ENCODE measurements at regions not wholly inside any gene's neighbourhood (a gene's known extent, or its start where the extent isn't known, plus 50 kb on each side); places are given as distances from the start of the nearest gene placed in this dataset.

DNA sequence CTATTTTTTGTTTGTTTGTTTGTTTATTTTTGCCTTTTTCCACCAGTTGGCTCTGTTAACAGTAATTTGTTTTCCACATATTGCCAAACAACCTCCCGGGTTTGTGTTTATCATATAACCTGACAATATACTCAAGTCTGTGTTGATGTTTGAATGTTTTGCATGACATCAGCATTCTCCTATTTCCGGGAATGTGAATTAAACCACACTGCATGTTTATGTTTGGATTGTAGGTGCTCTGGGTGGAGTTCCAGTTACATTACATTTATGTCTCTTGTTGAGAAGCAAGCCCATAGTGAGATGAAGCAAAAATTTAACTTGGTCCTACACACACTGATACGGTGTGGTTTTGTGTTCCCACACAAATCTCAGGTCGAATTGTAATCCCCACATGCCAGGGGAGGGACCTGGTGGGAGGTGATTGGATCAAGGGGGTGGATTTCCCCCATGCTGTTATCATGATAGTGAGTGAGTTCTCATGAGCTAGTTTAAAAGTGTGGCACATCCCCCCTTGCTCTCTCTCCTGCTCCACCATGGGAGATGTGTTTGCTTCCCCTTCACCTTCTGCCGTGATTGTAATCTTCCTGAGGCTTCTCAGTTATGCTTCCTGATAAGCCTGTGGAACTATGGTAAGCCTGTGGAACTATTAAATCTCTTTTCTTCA lies 54.4 kb upstream of the CLNK start:
- Histone ChIP-seq H4K20me1 (ENCODE audit: insufficient read depth) (no peaks in the 10 kb centered on the region), H3K79me2 (ENCODE audit: insufficient read depth) (no peaks in the 10 kb centered on the region), H3K4me2 (no peak overlapping the region), H3K4me3 (ENCODE audit: low read depth in 2 of 2, low read length in 1 of 2) (no peak overlapping the region), H3K9me3 (no peaks in the 10 kb centered on the region), H3K9me2 (no peaks in the 10 kb centered on the region), H3K9ac (no peak overlapping the region), H3F3A (replicated peaks; ENCODE audit: insufficient read depth) (no peaks in the 10 kb centered on the region), H3K4me1 (ENCODE audit: control insufficient read depth in 1 of 2, insufficient read depth in 2 of 2, low read depth in 1 of 2, low read length in 1 of 2) (no peaks in the 10 kb centered on the region), H3K27me3 (ENCODE audit: insufficient read depth) (no peaks in the 10 kb centered on the region), H3K36me3 (replicated peaks in 1 of 2; ENCODE audit: control insufficient read depth in 1 of 2, insufficient read depth in 2 of 2, low read length in 1 of 2) (no peaks in the 10 kb centered on the region), H3K27ac (ENCODE audit: low read depth in 2 of 2, low read length in 1 of 2) (no peak overlapping the region), H2AFZ (ENCODE audit: low read depth) (no peak overlapping the region)
- POLR2A ChIA-PET: no interaction called here
- no peak for TF ChIP-seq RFX5 (IDR thresholded peaks at IDR 0.05; ENCODE audit: low read length)
- TF ChIP-seq YY1 (IDR thresholded peaks at IDR 0.05; ENCODE audit: low read depth): no peak
- TF ChIP-seq, protein P1, sequence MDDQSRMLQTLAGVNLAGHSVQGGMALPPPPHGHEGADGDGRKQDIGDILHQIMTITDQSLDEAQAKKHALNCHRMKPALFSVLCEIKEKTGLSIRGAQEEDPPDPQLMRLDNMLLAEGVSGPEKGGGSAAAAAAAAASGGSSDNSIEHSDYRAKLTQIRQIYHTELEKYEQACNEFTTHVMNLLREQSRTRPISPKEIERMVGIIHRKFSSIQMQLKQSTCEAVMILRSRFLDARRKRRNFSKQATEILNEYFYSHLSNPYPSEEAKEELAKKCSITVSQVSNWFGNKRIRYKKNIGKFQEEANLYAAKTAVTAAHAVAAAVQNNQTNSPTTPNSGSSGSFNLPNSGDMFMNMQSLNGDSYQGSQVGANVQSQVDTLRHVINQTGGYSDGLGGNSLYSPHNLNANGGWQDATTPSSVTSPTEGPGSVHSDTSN (IDR thresholded peaks at IDR 0.05): no peak
- TF ChIP-seq, protein P2, sequence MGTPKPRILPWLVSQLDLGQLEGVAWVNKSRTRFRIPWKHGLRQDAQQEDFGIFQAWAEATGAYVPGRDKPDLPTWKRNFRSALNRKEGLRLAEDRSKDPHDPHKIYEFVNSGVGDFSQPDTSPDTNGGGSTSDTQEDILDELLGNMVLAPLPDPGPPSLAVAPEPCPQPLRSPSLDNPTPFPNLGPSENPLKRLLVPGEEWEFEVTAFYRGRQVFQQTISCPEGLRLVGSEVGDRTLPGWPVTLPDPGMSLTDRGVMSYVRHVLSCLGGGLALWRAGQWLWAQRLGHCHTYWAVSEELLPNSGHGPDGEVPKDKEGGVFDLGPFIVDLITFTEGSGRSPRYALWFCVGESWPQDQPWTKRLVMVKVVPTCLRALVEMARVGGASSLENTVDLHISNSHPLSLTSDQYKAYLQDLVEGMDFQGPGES (IDR thresholded peaks at IDR 0.05; ENCODE audit: low read depth, low read length): no peak
- TF ChIP-seq CHD2 (IDR thresholded peaks at IDR 0.05; ENCODE audit: low read length, partially characterized antibody): no peak
- TF ChIP-seq RXRA (IDR thresholded peaks at IDR 0.05; ENCODE audit: borderline replicate concordance, low read depth): no peak
- no peak for TF ChIP-seq MEF2A (IDR thresholded peaks at IDR 0.05; ENCODE audit: borderline replicate concordance, low read depth)
- no peak for TF ChIP-seq NFIC (IDR thresholded peaks at IDR 0.05; ENCODE audit: borderline replicate concordance)
- no peak for TF ChIP-seq TCF12 (IDR thresholded peaks at IDR 0.05)
- TF ChIP-seq GABPA (IDR thresholded peaks at IDR 0.05; ENCODE audit: low read depth): no peak
- no peak for TF ChIP-seq FOXM1 (IDR thresholded peaks at IDR 0.05; ENCODE audit: low read depth)
- TF ChIP-seq, protein P3, sequence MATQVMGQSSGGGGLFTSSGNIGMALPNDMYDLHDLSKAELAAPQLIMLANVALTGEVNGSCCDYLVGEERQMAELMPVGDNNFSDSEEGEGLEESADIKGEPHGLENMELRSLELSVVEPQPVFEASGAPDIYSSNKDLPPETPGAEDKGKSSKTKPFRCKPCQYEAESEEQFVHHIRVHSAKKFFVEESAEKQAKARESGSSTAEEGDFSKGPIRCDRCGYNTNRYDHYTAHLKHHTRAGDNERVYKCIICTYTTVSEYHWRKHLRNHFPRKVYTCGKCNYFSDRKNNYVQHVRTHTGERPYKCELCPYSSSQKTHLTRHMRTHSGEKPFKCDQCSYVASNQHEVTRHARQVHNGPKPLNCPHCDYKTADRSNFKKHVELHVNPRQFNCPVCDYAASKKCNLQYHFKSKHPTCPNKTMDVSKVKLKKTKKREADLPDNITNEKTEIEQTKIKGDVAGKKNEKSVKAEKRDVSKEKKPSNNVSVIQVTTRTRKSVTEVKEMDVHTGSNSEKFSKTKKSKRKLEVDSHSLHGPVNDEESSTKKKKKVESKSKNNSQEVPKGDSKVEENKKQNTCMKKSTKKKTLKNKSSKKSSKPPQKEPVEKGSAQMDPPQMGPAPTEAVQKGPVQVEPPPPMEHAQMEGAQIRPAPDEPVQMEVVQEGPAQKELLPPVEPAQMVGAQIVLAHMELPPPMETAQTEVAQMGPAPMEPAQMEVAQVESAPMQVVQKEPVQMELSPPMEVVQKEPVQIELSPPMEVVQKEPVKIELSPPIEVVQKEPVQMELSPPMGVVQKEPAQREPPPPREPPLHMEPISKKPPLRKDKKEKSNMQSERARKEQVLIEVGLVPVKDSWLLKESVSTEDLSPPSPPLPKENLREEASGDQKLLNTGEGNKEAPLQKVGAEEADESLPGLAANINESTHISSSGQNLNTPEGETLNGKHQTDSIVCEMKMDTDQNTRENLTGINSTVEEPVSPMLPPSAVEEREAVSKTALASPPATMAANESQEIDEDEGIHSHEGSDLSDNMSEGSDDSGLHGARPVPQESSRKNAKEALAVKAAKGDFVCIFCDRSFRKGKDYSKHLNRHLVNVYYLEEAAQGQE (IDR thresholded peaks at IDR 0.05; ENCODE audit: low read depth, low read length): no peak
- TF ChIP-seq, protein P4, sequence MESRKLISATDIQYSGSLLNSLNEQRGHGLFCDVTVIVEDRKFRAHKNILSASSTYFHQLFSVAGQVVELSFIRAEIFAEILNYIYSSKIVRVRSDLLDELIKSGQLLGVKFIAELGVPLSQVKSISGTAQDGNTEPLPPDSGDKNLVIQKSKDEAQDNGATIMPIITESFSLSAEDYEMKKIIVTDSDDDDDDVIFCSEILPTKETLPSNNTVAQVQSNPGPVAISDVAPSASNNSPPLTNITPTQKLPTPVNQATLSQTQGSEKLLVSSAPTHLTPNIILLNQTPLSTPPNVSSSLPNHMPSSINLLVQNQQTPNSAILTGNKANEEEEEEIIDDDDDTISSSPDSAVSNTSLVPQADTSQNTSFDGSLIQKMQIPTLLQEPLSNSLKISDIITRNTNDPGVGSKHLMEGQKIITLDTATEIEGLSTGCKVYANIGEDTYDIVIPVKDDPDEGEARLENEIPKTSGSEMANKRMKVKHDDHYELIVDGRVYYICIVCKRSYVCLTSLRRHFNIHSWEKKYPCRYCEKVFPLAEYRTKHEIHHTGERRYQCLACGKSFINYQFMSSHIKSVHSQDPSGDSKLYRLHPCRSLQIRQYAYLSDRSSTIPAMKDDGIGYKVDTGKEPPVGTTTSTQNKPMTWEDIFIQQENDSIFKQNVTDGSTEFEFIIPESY (IDR thresholded peaks at IDR 0.05; ENCODE audit: borderline replicate concordance, low read depth): no peak
- TF ChIP-seq TEAD4 (IDR thresholded peaks at IDR 0.05; ENCODE audit: borderline replicate concordance, insufficient read depth): no peak
- CTCF ChIA-PET: no interaction called here
- WGBS (ENCODE audit: low lambda C conversion rate): 2% methylated on average over 5 of the region's 5 CpGs
- DNase-seq: no peak

All from SK-N-SH (cell line).